ENCODE measurements at regions not wholly inside any gene's neighbourhood (a gene's known extent, or its start where the extent isn't known, plus 50 kb on each side); places are given as distances from the start of the nearest gene placed in this dataset.
A peak's percentile ranks its signal among the peaks of the same experiment; 100 is the strongest.

DNA sequence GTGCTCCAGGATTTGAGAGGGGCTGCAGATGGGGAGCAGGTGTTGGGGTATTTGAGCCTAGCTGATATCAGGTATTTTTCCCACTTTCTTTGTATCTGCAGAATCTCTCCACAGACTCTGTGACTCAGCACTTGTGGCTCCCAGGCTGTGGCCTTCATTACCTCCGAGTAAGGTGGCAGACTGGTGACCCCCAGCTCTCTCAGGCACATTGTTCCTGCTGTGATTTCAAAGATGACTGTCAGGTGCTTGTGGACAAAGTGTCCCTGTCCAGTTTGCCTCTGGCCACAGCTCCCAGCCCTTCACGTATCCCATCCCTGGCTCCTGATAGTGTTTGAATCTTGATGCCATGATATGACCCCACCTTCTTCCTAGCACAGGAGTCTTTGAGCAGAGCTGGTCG, 396.8 kb upstream of the PODXL start:
- H3K4me3 ChIP-seq = no peak overlapping the region
- H3K4me1 ChIP-seq = peaks cover 7% of the 10 kb centered on the region
- no peaks in the 10 kb centered on the region for H3K36me3 ChIP-seq
- H3K9me3 ChIP-seq = no peaks in the 10 kb centered on the region
- H3K27ac ChIP-seq = no peak overlapping the region
- no peak for DNase-seq
- H3K27me3 ChIP-seq = no peaks in the 10 kb centered on the region
- intact Hi-C loops (cut with DNase I) = no loop called here
- H3K9ac ChIP-seq (ENCODE audit: low read depth in 2 of 2, low read length in 2 of 2) = no peak overlapping the region
- TF ChIP-seq CTCF (IDR thresholded peaks at IDR 0.05) = no peak

DNA sequence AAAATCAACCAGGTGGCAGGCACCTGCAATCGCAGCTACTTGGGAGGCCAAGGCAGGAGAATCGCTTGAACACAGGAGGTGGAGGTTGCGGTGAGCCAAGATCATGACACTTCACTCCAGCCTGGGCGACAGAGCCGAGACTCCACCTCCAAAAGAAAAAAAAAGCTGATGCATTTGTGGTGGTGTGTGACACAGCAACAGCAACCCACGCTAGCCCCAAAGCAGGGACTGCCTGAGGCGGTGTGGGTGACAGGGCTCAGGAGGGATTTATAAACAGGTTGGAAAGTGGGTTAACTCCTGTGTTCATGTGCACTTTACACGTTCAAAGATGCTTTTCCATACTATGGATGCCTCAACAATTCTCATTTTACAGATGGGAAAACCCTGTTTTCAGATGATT, 395.9 kb upstream of the PODXL start:
- H3K27ac ChIP-seq = no peak overlapping the region
- H3K9me3 ChIP-seq = no peaks in the 10 kb centered on the region
- intact Hi-C loops (cut with DNase I) = no loop called here
- H3K36me3 ChIP-seq = no peaks in the 10 kb centered on the region
- peaks cover 7% of the 10 kb centered on the region for H3K4me1 ChIP-seq
- DNase-seq = no peak
- H3K27me3 ChIP-seq = no peaks in the 10 kb centered on the region
- no peak for TF ChIP-seq CTCF (IDR thresholded peaks at IDR 0.05)
- no peak overlapping the region for H3K4me3 ChIP-seq
- no peak overlapping the region for H3K9ac ChIP-seq (ENCODE audit: low read depth in 2 of 2, low read length in 2 of 2)

DNA sequence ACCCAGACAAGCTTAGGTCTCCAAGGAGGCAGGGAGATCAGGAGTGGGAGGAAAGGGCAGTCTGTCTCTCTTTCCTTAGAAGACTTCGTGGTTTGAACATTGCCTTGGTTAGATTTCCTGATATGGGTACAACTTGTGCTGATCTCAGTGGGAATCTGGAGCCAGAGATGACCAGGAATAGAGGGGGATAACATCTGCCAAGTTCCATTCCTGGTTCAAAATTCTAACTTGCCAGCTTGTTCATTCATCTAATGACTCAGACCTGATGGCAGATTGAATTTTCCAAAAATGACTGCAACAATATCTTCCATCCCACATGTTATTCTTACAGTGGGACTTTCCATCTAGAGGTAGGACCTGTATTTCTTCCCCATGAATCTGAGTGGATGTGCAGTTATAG, 394.3 kb upstream of the PODXL start:
- no peaks in the 10 kb centered on the region for H3K9me3 ChIP-seq
- intact Hi-C loops (cut with DNase I) = no loop called here
- no peak overlapping the region for H3K27ac ChIP-seq
- H3K27me3 ChIP-seq = no peaks in the 10 kb centered on the region
- H3K9ac ChIP-seq (ENCODE audit: low read depth in 2 of 2, low read length in 2 of 2) = no peak overlapping the region
- TF ChIP-seq CTCF (IDR thresholded peaks at IDR 0.05) = no peak
- DNase-seq = no peak
- peaks cover 7% of the 10 kb centered on the region for H3K4me1 ChIP-seq
- no peaks in the 10 kb centered on the region for H3K36me3 ChIP-seq
- no peak overlapping the region for H3K4me3 ChIP-seq

- no peak for DNase-seq
- intact Hi-C loops (cut with DNase I) = loop anchor here (5.0 kb wide), 2 partner anchors 103 to 203 kb away; no protein-coding TSS in a partner anchor
- TF ChIP-seq CTCF (IDR thresholded peaks at IDR 0.05) = no peak
- Histone ChIP-seq H3K9me3 (no peaks in the 10 kb centered on the region), H3K9ac (ENCODE audit: low read depth in 2 of 2, low read length in 2 of 2) (no peak overlapping the region), H3K27me3 (no peaks in the 10 kb centered on the region), H3K4me1 (peaks cover 7% of the 10 kb centered on the region), H3K4me3 (no peak overlapping the region), H3K36me3 (no peaks in the 10 kb centered on the region), H3K27ac (no peak overlapping the region)
Measured at GRCh38 chr7:131949659-131950058, 393.2 kb upstream of the PODXL start.

DNA sequence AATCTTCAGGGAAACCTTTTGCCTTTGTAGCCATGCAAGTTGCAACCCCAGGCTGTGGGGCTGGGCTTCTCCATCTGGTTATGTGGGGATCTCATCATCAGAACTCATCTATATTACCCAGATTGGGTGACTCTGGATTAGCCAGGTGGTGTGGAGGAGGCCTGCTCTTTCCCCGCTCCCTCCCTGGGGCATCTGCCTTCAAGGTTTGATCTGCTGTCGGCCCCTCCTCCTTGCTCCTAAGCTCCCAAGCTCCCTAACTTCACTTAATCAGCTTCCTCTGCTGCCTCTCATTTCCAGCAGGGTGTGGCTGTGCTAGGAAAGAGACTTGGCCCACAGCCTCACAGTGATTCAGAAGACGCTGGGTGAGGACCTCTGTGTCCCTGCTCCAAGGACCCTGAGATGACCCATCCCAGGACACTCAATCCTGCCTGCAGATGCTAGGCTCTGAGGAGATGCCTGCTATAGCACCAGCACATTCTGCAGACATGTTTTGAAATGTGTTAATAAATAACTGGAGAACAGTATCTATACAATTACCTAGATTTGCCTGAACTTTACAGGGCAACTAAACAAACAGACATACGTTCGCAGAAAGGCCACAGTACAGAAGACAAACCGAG, 392.1 kb upstream of the PODXL start:
- peak overlapping the region; percentile 61 for H3K27ac ChIP-seq

More for the DNA sequence above, 392.1 kb upstream of the PODXL start:
- peak; percentile 77 for DNase-seq
- Histone ChIP-seq H3K27me3 (no peaks in the 10 kb centered on the region), H3K36me3 (no peaks in the 10 kb centered on the region), H3K4me1 (peaks cover 7% of the 10 kb centered on the region), H3K9me3 (no peaks in the 10 kb centered on the region), H3K4me3 (no peak overlapping the region), H3K9ac (ENCODE audit: low read depth in 2 of 2, low read length in 2 of 2) (no peak overlapping the region)
- TF ChIP-seq CTCF (IDR thresholded peaks at IDR 0.05) = no peak
- intact Hi-C loops (cut with DNase I) = loop anchor here (5.0 kb wide), 2 partner anchors 104 to 204 kb away; no protein-coding TSS in a partner anchor
